ENCODE measurements at regions not wholly inside any gene's neighbourhood (a gene's known extent, or its start where the extent isn't known, plus 50 kb on each side); places are given as distances from the start of the nearest gene placed in this dataset.
"Not testable (repeated sequence)": the region's sequence is repeated elsewhere in the genome, so short reads cannot be mapped to it uniquely, and the experiment has no call there.

GRCh38 chr4:179164267-179164999 lies 1722.2 kb upstream of the AGA start:
- DNase-seq: no peak

- DNase-seq: no peak
Measured at GRCh38 chr4:179165000-179165738, 1722.9 kb upstream of the AGA start.

GRCh38 chr4:179165862-179166261 lies 1723.6 kb upstream of the AGA start:
- DNase-seq: no peak

- DNase-seq: not testable (repeated sequence)
Measured at GRCh38 chr4:179170308-179170707, 1728.1 kb upstream of the AGA start.

GRCh38 chr4:179182741-179183140 lies 1740.5 kb upstream of the AGA start:
- DNase-seq: no peak

- DNase-seq: no peak
Measured at GRCh38 chr4:179195887-179196286, 1753.7 kb upstream of the AGA start.

GRCh38 chr4:179196511-179196910 lies 1754.3 kb upstream of the AGA start:
- DNase-seq: no peak

- DNase-seq: no peak
Measured at GRCh38 chr4:179200681-179201080, 1758.4 kb upstream of the AGA start.

GRCh38 chr4:179225594-179225993 lies 1783.4 kb upstream of the AGA start:
- DNase-seq: no peak

- no peak for DNase-seq
Measured at GRCh38 chr4:179248821-179249220, 1806.6 kb upstream of the AGA start.

- DNase-seq: no peak
Measured at GRCh38 chr4:179268791-179269190, 1826.6 kb upstream of the AGA start.

GRCh38 chr4:179272282-179272681 lies 1830.0 kb upstream of the AGA start:
- DNase-seq: no peak

- no peak for DNase-seq
Measured at GRCh38 chr4:179278647-179279046, 1836.4 kb upstream of the AGA start.

- no peak for DNase-seq
Measured at GRCh38 chr4:179285696-179286095, 1843.5 kb upstream of the AGA start.

GRCh38 chr4:179291657-179292056 lies 1849.4 kb upstream of the AGA start:
- DNase-seq: no peak

- DNase-seq: no peak
Measured at GRCh38 chr4:179292468-179292867, 1850.2 kb upstream of the AGA start.

- DNase-seq: no peak
Measured at GRCh38 chr4:179307297-179308136, 1865.3 kb upstream of the AGA start.

- no peak for DNase-seq
Measured at GRCh38 chr4:179313823-179314222, 1871.6 kb upstream of the AGA start.

- no peak for DNase-seq
Measured at GRCh38 chr4:179325181-179325580, 1882.9 kb upstream of the AGA start.

GRCh38 chr4:179328627-179329026 lies 1886.4 kb upstream of the AGA start:
- no peak for DNase-seq

GRCh38 chr4:179331362-179331761 lies 1889.1 kb upstream of the AGA start:
- no peak for DNase-seq

GRCh38 chr4:179344861-179345260 lies 1902.6 kb upstream of the AGA start:
- DNase-seq: no peak

GRCh38 chr4:179352221-179352620 lies 1910.0 kb upstream of the AGA start:
- DNase-seq: no peak

GRCh38 chr4:179353786-179354185 lies 1911.5 kb upstream of the AGA start:
- no peak for DNase-seq

Data from left hindlimb (tissue), 1 donor.